ENCODE measurements at regions not wholly inside any gene's neighbourhood (a gene's known extent, or its start where the extent isn't known, plus 50 kb on each side); places are given as distances from the start of the nearest gene placed in this dataset.

- DNase-seq, result no peak
These were observed 296.8 kb downstream of the WDR72 start for GRCh38 chr15:53462651-53463050.

GRCh38 chr15:53461677-53462076 is 297.8 kb downstream of the WDR72 start:
- DNase-seq, result no peak

GRCh38 chr15:53458736-53459135 is 300.7 kb downstream of the WDR72 start:
- no peak for DNase-seq

- no peak for DNase-seq
These were observed 302.0 kb downstream of the WDR72 start for GRCh38 chr15:53457479-53457878.

- DNase-seq, result no peak
These were observed 304.4 kb downstream of the WDR72 start for GRCh38 chr15:53454843-53455721.

- no peak for DNase-seq
These were observed 305.0 kb downstream of the WDR72 start for GRCh38 chr15:53454535-53454842.

GRCh38 chr15:53453253-53454105 is 306.0 kb downstream of the WDR72 start:
- no peak for DNase-seq

GRCh38 chr15:53448232-53449015 is 311.0 kb downstream of the WDR72 start:
- DNase-seq, result no peak

GRCh38 chr15:53447742-53448141 is 311.7 kb downstream of the WDR72 start:
- DNase-seq, result no peak

GRCh38 chr15:53447053-53447574 is 312.3 kb downstream of the WDR72 start:
- no peak for DNase-seq

GRCh38 chr15:53446376-53446775 is 313.1 kb downstream of the WDR72 start:
- DNase-seq, result no peak

- no peak for DNase-seq
These were observed 313.9 kb downstream of the WDR72 start for GRCh38 chr15:53445531-53445930.

GRCh38 chr15:53437985-53438841 is 321.2 kb downstream of the WDR72 start:
- no peak for DNase-seq

- no peak for DNase-seq
These were observed 322.1 kb downstream of the WDR72 start for GRCh38 chr15:53437366-53437765.

- DNase-seq, result no peak
These were observed 325.2 kb downstream of the WDR72 start for GRCh38 chr15:53434174-53434678.

- no peak for DNase-seq
These were observed 343.1 kb downstream of the WDR72 start for GRCh38 chr15:53416219-53416940.

GRCh38 chr15:53414167-53414566 is 345.3 kb downstream of the WDR72 start:
- no peak for DNase-seq

GRCh38 chr15:53412542-53412941 is 346.9 kb downstream of the WDR72 start:
- no peak for DNase-seq

GRCh38 chr15:53404930-53405493 is 354.5 kb downstream of the WDR72 start:
- no peak for DNase-seq

GRCh38 chr15:53401503-53401902 is 358.0 kb downstream of the WDR72 start:
- DNase-seq, result no peak

- no peak for DNase-seq
These were observed 358.5 kb downstream of the WDR72 start for GRCh38 chr15:53400986-53401385.
